Fibroblast of the aortic adventitia (primary cell): ENCODE measurements at regions not wholly inside any gene's neighbourhood (a gene's known extent, or its start where the extent isn't known, plus 50 kb on each side); places are given as distances from the start of the nearest gene placed in this dataset.
A peak's percentile ranks its signal among the peaks of the same experiment; 100 is the strongest.
"Not testable (repeated sequence)": the region's sequence is repeated elsewhere in the genome, so short reads cannot be mapped to it uniquely, and the experiment has no call there.

Source experiments
- DNase-seq: peaks from one replicate; pipeline ENCODE4 v3.0.0-alpha.2; 2010; ENCODE audit warnings: low read depth
- H3K4me3 ChIP-seq: 2 replicates; pipeline ENCODE4 v1.5.1; 2011; ENCODE audit warnings: low read depth, mild to moderate bottlenecking, control low read depth, low read length, moderate library complexity
- TF ChIP-seq, protein P1 (sequence below): IDR thresholded peaks from 2 replicates; pipeline ENCODE4 v1.5.1; 2011; ENCODE audit warnings: mild to moderate bottlenecking, low read length, control low read depth, inconsistent platforms; ENCODE audit not compliant: insufficient read depth

DNA sequence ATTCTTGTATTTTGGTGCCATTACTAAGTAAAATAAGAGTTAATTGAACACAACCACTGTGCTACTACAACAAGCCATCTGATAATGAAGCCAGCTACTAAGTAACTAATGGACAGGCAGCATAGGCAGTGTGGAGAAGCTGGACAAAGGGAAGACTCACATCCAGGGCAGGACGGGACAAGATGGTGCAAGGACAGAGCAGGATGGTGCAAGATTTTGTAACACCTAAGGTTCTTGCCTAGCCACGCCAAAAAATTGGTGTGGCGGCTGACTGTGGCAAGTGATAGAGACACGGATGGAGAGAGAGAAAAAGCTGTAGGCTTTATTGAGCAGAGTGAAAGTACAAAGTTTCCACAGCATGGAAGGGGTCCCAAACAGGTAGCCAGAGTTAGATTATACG lies 114.0 kb upstream of the VANGL1 start:
- TF ChIP-seq, protein P1, sequence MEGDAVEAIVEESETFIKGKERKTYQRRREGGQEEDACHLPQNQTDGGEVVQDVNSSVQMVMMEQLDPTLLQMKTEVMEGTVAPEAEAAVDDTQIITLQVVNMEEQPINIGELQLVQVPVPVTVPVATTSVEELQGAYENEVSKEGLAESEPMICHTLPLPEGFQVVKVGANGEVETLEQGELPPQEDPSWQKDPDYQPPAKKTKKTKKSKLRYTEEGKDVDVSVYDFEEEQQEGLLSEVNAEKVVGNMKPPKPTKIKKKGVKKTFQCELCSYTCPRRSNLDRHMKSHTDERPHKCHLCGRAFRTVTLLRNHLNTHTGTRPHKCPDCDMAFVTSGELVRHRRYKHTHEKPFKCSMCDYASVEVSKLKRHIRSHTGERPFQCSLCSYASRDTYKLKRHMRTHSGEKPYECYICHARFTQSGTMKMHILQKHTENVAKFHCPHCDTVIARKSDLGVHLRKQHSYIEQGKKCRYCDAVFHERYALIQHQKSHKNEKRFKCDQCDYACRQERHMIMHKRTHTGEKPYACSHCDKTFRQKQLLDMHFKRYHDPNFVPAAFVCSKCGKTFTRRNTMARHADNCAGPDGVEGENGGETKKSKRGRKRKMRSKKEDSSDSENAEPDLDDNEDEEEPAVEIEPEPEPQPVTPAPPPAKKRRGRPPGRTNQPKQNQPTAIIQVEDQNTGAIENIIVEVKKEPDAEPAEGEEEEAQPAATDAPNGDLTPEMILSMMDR: no peak
- no peak overlapping the region for H3K4me3 ChIP-seq
- DNase-seq: no peak

DNA sequence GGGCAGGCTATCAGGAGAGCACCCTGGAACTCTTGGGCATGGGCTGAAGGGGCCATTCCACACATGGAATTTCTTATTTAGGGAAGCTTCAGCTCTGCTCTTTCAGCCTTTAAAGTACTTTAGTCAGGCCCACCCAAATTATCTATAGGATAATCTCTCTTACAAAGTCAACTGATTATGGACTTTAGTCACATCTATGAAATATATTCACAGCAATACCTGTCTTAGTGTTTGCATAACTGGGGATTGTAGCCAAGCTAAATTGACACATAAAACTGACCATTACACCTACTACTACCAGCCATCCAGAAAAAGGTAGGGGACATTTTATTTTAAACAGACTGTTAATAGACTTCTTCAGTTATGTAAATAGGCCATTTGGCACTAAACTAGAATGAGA lies 114.9 kb upstream of the VANGL1 start:
- no peak overlapping the region for H3K4me3 ChIP-seq
- DNase-seq: no peak
- TF ChIP-seq, protein P1: no peak

DNA sequence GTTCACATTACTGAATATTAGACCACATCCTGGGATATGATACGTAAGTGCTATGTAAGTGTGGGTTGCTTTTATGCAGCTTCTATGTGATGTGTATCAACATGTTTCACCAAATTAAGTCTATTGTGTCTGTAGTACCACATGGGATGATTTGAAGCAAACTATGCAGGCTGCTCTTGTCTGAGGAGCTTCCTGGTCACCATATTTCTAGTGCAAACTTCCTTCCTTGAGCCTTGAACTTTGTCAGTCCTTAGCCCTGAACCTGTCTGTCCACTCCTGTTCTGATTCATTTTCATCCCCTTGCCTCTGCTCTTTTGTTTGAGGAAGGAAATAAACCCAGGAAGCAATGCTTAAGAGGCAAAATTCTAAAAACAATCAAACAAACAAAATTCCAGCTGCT lies 117.5 kb upstream of the VANGL1 start:
- no peak overlapping the region for H3K4me3 ChIP-seq
- DNase-seq: no peak
- TF ChIP-seq, protein P1: no peak

DNA sequence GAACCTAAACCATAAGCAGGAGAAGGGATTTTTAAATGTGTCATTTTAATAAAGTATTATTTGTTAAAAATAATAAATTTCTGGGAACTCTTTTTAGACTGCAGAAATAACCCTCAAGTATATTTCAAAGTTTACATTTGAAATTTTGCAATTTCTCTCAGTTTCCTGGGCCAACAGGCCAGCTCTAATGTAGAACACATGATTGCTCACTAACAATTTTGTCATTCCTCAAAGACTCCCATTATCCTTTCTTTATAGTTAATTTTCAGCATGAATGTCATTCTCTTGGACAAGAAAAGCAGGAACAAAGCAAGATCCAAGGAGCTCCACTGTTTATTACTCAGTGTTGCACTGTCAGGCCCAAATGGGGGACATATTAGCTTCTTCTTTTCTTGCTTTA lies 119.4 kb upstream of the VANGL1 start:
- no peak for DNase-seq
- TF ChIP-seq, protein P1: no peak
- no peak overlapping the region for H3K4me3 ChIP-seq

DNA sequence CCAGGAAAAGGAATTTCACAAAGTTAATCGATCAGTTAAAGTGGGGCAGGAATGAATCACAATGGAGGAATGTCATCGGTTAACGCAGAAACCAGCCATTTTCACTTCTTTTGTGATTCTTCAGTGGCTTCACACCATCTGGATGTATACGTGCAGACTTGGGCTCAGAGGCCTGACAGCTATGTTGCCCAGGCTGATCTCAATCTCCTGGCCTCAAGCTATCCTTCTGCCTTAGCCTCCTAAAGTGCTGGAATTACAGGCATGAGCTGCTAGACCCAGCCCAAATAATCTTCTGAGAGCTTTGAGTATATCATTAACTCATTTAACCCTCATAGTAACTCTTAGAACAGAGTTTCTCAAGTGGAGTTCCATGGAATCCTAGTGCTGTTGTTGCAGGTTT lies 126.5 kb upstream of the VANGL1 start:
- TF ChIP-seq, protein P1: no peak
- H3K4me3 ChIP-seq: no peak overlapping the region
- DNase-seq: no peak

DNA sequence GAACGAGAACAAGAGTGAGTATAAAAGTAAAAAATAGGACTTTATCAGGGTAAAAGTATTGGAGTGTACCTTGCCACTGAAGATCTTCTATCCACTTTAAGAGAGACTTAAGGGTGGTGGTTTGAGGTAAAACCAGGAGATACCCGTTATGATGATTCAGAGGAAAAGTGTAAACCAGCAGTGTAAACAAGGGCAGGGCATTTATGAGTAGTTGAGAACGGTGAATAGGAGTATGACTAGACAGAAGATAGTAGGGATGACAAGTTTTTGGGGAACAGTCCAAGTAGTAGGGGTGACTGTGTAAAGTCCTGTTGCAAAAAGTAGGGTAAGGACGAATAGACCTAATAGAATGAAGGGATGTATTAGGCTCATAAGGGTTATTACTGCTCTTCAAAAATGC lies 131.5 kb upstream of the VANGL1 start:
- not testable (repeated sequence) for DNase-seq

DNA sequence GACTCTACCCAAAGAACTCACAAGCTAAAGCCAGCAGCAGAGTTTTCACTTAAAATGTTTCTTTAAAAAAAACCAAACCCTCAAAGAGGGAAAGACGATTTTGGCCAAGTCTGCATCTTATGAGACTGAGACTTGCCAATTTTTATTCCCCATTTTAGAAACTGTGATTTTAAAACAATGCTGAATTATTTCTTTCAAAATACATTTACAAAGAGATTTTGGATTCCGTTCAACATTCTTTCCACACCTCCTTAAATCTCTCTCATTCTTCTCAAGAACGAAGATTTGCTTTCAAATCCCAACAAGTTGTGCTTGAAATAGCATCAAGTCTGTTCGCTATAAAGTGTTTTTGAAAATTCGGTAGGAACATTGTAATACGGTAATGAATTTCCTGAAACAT lies 133.9 kb upstream of the VANGL1 start:
- peak; percentile 83 for DNase-seq
- no peak overlapping the region for H3K4me3 ChIP-seq
- TF ChIP-seq, protein P1: no peak

More for the DNA sequence above, 131.5 kb upstream of the VANGL1 start:
- not testable (repeated sequence) for H3K4me3 ChIP-seq
